Endothelial cell (in vitro differentiated cells): ENCODE measurements at regions not wholly inside any gene's neighbourhood (a gene's known extent, or its start where the extent isn't known, plus 50 kb on each side); places are given as distances from the start of the nearest gene placed in this dataset.

Experiments used
- DNase-seq: peaks from one replicate; pipeline ENCODE4 v3.0.0; 2021; ENCODE audit warnings: low spot score
- H3K27ac Mint-ChIP-seq: one replicate; pipeline ENCODE4 v1.8.0; 2021; ENCODE audit warnings: mixed read lengths, inconsistent platforms; ENCODE audit not compliant: unreplicated experiment
- H3K27me3 Mint-ChIP-seq: one replicate; pipeline ENCODE4 v1.8.0; 2021; ENCODE audit warnings: mild to moderate bottlenecking, moderate library complexity, mixed read lengths, inconsistent platforms; ENCODE audit not compliant: unreplicated experiment
- H3K36me3 Mint-ChIP-seq: one replicate; pipeline ENCODE4 v1.8.0; 2021; ENCODE audit warnings: mild to moderate bottlenecking, low read depth, mixed read lengths, inconsistent platforms; ENCODE audit not compliant: unreplicated experiment
- H3K4me1 Mint-ChIP-seq: one replicate; pipeline ENCODE4 v1.8.0; 2021; ENCODE audit warnings: mild to moderate bottlenecking, mixed read lengths, inconsistent platforms; ENCODE audit not compliant: unreplicated experiment
- H3K4me3 Mint-ChIP-seq: one replicate; pipeline ENCODE4 v1.8.0; 2021; ENCODE audit warnings: mild to moderate bottlenecking, mixed read lengths, inconsistent platforms; ENCODE audit not compliant: unreplicated experiment
- H3K9me3 Mint-ChIP-seq: one replicate; pipeline ENCODE4 v1.8.0; 2021; ENCODE audit warnings: mixed read lengths, inconsistent platforms; ENCODE audit not compliant: unreplicated experiment
- TF ChIP-seq, protein P1 (sequence below): fragments of 200-600 bp; sonication (generic); IDR thresholded peaks from one replicate; pipeline ENCODE4 v1.5.0; 2021; ENCODE audit warnings: antibody characterized with exemption; ENCODE audit not compliant: unreplicated experiment

DNA sequence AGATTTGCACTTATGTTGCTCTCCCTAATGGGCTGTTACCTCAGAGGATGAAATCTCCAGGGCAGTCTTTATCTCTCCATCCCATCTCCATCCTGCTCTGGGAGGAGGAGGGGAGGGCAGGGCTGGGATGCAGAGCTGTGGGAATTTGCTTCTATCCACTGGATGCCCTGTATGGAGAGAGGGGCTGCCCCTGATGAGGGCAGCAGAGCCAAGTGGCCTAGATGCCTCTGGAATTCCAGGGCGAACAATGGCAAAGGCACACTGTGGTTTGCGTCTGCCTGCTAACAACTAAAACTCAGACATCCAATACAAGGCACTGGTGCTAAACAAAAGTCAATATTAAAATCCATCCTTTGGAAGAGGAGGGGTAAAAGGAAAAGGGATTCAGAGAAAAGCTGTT is 165.1 kb downstream of the COG6 start:
- Mint-ChIP-seq H3K27me3 (no peaks in the 10 kb centered on the region), H3K4me1 (no peaks in the 10 kb centered on the region), H3K9me3 (no peaks in the 10 kb centered on the region), H3K4me3 (no peak overlapping the region), H3K27ac (no peak overlapping the region), H3K36me3 (no peaks in the 10 kb centered on the region)
- TF ChIP-seq, protein P1, sequence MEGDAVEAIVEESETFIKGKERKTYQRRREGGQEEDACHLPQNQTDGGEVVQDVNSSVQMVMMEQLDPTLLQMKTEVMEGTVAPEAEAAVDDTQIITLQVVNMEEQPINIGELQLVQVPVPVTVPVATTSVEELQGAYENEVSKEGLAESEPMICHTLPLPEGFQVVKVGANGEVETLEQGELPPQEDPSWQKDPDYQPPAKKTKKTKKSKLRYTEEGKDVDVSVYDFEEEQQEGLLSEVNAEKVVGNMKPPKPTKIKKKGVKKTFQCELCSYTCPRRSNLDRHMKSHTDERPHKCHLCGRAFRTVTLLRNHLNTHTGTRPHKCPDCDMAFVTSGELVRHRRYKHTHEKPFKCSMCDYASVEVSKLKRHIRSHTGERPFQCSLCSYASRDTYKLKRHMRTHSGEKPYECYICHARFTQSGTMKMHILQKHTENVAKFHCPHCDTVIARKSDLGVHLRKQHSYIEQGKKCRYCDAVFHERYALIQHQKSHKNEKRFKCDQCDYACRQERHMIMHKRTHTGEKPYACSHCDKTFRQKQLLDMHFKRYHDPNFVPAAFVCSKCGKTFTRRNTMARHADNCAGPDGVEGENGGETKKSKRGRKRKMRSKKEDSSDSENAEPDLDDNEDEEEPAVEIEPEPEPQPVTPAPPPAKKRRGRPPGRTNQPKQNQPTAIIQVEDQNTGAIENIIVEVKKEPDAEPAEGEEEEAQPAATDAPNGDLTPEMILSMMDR, result no peak
- no peak for DNase-seq

DNA sequence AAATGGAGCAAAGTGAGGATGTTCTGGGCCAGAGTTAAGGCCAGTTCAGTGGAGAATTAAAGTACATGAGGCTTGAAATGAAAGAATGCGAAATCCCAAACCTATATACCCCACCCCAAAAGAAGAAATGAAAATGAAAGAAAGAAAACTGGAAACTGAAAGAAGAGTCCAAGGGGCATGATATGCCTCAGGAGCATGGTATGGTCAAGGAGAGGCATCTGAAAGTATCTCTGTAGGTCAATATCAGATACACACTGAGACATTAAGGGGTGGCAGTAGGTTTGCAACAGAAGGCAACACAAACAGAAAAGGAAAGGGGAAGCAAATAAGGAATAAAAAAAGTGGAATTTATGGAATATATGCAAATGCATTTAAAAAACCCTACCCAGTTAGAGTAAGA is 166.5 kb downstream of the COG6 start:
- no peak for DNase-seq
- Mint-ChIP-seq H3K9me3 (no peaks in the 10 kb centered on the region), H3K4me3 (no peak overlapping the region), H3K27me3 (no peaks in the 10 kb centered on the region), H3K4me1 (no peaks in the 10 kb centered on the region), H3K36me3 (no peaks in the 10 kb centered on the region), H3K27ac (no peak overlapping the region)
- TF ChIP-seq, protein P1, result no peak

DNA sequence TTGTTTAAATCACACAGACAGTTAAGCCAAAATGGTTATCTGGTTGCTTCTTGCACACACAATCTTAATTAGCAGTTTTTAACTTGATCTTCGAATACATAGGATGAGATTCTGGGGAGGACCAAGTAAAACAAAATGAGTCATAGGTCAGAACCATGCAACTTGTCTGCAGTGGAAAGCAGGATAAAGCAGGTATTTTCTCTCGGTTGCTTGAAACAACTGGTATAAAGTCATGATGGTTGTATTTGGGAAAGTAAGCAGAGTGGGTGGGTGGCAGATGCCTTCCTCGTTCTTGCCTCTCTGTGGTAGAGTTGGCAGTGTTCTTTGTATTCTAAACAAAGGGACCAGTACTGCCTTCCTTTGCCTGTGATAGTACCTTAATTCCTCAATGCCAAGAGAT is 167.0 kb downstream of the COG6 start:
- no peaks in the 10 kb centered on the region for H3K27me3 Mint-ChIP-seq
- no peak for DNase-seq
- H3K36me3 Mint-ChIP-seq, result no peaks in the 10 kb centered on the region
- H3K9me3 Mint-ChIP-seq, result no peaks in the 10 kb centered on the region
- H3K27ac Mint-ChIP-seq, result no peak overlapping the region
- no peaks in the 10 kb centered on the region for H3K4me1 Mint-ChIP-seq
- TF ChIP-seq, protein P1, result no peak
- no peak overlapping the region for H3K4me3 Mint-ChIP-seq

DNA sequence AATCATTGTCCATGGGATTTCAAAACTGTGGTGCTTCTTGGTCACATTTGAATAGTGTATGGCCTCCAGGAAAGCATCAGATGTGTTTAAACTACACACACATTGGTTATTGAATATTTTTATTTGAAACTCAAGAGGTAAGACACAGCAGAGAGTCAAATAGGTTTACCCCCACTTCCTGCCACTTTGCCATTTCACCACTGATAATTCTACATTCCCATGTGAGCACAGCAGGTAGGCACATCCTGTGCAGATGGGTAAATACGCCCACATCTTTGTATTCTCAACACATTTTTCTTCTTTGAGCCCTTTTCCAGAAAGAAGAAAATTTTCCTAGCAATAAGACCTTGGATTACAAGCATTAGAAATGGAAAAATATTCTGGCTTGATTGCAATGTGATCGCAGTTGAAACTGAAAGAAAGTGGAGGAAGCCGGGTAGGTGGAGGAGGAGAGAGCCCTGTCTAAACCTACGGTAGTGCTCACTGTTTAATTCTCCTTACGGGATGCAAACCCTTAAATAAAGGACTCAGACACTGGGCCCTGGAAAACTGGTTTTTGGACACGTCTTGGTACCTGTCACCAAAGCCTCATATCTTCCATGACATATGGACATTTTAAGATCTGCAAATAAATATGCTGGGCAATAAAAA is 167.7 kb downstream of the COG6 start:
- no peak for DNase-seq
- Mint-ChIP-seq H3K4me1 (no peaks in the 10 kb centered on the region), H3K27me3 (no peaks in the 10 kb centered on the region), H3K36me3 (no peaks in the 10 kb centered on the region), H3K9me3 (no peaks in the 10 kb centered on the region), H3K27ac (no peak overlapping the region), H3K4me3 (no peak overlapping the region)
- TF ChIP-seq, protein P1, result no peak

GRCh38 chr13:39825886-39826285 is 170.4 kb downstream of the COG6 start:
- no peak for DNase-seq
- no peaks in the 10 kb centered on the region for H3K4me1 Mint-ChIP-seq
- no peak overlapping the region for H3K27ac Mint-ChIP-seq
- TF ChIP-seq, protein P1, result no peak
- no peaks in the 10 kb centered on the region for H3K27me3 Mint-ChIP-seq
- no peak overlapping the region for H3K4me3 Mint-ChIP-seq
- no peaks in the 10 kb centered on the region for H3K36me3 Mint-ChIP-seq
- no peaks in the 10 kb centered on the region for H3K9me3 Mint-ChIP-seq
